Gastroesophageal sphincter (tissue), 3 donors: ENCODE measurements at regions not wholly inside any gene's neighbourhood (a gene's known extent, or its start where the extent isn't known, plus 50 kb on each side); places are given as distances from the start of the nearest gene placed in this dataset.

ENCODE experiments used
- CTCF ChIP-seq, 4 experiments: fragments of 200-600 bp in 2 of 4; fragments of 450-650 bp in 2 of 4; sonication (generic) in 1 of 4; IDR thresholded peaks; one replicate each; pipeline ENCODE4 v1.5.1; 2017 to 2019; ENCODE audit warnings: antibody characterized with exemption in 4 of 4, mild to moderate bottlenecking in 2 of 4, moderate library complexity in 2 of 4
- EP300 ChIP-seq: sonication (generic); formaldehyde crosslinking; IDR thresholded peaks from one replicate; pipeline ENCODE4 v1.6.1; 2017; ENCODE audit warnings: antibody characterized with exemption, mild to moderate bottlenecking
- POLR2A ChIP-seq, 2 donors: fragments of 450-650 bp; IDR thresholded peaks; one replicate each; pipeline ENCODE4 v1.6.1; 2017; ENCODE audit warnings: antibody characterized with exemption in 2 of 2, mild to moderate bottlenecking in 2 of 2, moderate library complexity in 1 of 2
- POLR2AphosphoS5 ChIP-seq: sonication (generic); formaldehyde crosslinking; IDR thresholded peaks from one replicate; pipeline ENCODE4 v1.6.1; 2017; ENCODE audit warnings: antibody characterized with exemption

- TF ChIP-seq CTCF (IDR thresholded peaks at IDR 0.05) (no peak), POLR2AphosphoS5 (no peak), EP300 (no peak), POLR2A (IDR thresholded peaks at IDR 0.05) (no peak)
Observed at GRCh38 chr6:51535327-51535726, 552.1 kb downstream of the PKHD1 start.
